ENCODE measurements at regions not wholly inside any gene's neighbourhood (a gene's known extent, or its start where the extent isn't known, plus 50 kb on each side); places are given as distances from the start of the nearest gene placed in this dataset.

- TF ChIP-seq, protein P1, sequence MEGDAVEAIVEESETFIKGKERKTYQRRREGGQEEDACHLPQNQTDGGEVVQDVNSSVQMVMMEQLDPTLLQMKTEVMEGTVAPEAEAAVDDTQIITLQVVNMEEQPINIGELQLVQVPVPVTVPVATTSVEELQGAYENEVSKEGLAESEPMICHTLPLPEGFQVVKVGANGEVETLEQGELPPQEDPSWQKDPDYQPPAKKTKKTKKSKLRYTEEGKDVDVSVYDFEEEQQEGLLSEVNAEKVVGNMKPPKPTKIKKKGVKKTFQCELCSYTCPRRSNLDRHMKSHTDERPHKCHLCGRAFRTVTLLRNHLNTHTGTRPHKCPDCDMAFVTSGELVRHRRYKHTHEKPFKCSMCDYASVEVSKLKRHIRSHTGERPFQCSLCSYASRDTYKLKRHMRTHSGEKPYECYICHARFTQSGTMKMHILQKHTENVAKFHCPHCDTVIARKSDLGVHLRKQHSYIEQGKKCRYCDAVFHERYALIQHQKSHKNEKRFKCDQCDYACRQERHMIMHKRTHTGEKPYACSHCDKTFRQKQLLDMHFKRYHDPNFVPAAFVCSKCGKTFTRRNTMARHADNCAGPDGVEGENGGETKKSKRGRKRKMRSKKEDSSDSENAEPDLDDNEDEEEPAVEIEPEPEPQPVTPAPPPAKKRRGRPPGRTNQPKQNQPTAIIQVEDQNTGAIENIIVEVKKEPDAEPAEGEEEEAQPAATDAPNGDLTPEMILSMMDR (IDR thresholded peaks at IDR 0.05): no peak
- TF ChIP-seq POLR2AphosphoS5 (IDR thresholded peaks at IDR 0.05) (no peak), POLR2A (IDR thresholded peaks at IDR 0.05) (no peak), EP300 (IDR thresholded peaks at IDR 0.05; ENCODE audit: low read depth) (no peak)
Measured at GRCh38 chr13:61136093-61136492, 279.6 kb downstream of the PCDH20 start.

All from transverse colon (tissue), 4 donors.